G401 (cell line): ENCODE measurements at regions not wholly inside any gene's neighbourhood (a gene's known extent, or its start where the extent isn't known, plus 50 kb on each side); places are given as distances from the start of the nearest gene placed in this dataset.

Experiments used
- DNase-seq: peaks from one replicate; pipeline ENCODE4 v3.0.0-alpha.2; 2015; ENCODE audit warnings: low spot score
- in situ Hi-C: cut with HindIII; loops from 2 replicates; pipeline ENCODE4 v1.10.0; 2016; ENCODE audit warnings: low sequenced_read_pairs, mixed read lengths

DNA sequence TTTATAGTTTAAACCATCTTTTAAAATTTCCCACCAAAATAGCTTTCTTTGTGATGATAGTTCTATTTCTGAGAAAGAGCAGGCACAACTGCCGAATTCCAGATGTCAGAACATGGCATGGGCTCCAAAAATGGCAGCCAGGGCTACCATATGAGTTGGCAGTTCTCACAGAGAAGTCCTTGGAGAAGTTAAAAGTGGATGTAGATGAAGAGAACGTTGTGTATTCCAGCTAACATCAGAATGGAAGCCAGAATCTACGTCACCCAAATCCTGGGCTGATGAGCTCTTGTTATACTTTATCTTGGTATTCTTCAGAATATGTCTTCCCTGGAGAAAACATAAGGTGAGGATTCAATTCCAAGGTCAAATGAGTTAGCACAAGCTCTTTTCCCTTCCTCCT lies 66.9 kb upstream of the BASP1 start:
- in situ Hi-C loops, result no loop called here
- DNase-seq, result no peak

GRCh38 chr5:17151686-17152085 lies 65.7 kb upstream of the BASP1 start:
- in situ Hi-C loops, result no loop called here
- no peak for DNase-seq

GRCh38 chr5:17154211-17154996 lies 63.0 kb upstream of the BASP1 start:
- DNase-seq, result no peak
- in situ Hi-C loops, result no loop called here

DNA sequence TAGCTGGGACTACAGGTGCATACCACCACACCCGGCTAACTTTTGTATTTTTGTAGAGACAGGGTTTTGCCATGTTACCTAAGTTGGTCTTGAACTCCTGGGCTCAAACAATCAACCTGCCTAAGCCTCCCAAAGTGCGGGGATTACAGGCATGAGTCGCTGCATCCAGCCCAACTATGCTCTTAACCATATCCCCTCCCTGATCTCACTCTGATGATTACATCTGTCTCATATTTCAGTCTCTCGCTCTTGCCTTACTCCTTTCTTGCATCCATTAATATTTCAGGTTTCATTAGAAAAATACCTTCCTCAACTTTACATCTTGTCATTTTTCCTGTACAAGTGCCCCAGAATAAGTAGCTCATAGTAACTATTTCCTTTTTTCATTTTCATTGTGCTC lies 61.0 kb upstream of the BASP1 start:
- DNase-seq, result no peak
- in situ Hi-C loops, result no loop called here

DNA sequence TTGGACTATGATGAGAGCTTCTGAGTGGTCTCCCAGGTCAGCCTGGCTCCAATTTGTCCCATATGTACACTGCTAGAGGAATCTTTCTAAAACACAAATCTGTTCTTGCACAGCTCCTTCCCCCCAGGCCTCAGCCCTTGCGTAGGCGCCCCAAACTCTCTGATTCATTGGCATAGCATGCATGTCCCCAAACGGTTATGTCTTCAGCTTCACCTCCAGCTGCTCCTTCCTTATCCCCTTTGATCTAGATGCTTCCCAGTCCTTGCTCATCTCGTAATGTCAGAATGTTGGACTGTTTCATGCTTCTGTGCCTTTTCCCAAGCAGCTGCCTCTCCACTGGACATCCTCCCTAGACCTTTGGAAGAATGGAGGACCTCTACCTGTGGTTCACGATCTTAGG lies 60.1 kb upstream of the BASP1 start:
- in situ Hi-C loops, result no loop called here

GRCh38 chr5:17157916-17158529 lies 59.4 kb upstream of the BASP1 start:
- in situ Hi-C loops, result no loop called here
- DNase-seq, result no peak

More for the DNA sequence above, 60.1 kb upstream of the BASP1 start:
- DNase-seq, result no peak

- in situ Hi-C loops, result no loop called here
These were observed 56.7 kb upstream of the BASP1 start for GRCh38 chr5:17160756-17161040.

GRCh38 chr5:17161662-17162061 lies 55.8 kb upstream of the BASP1 start:
- no peak for DNase-seq
- in situ Hi-C loops, result no loop called here

More at GRCh38 chr5:17160756-17161040, 56.7 kb upstream of the BASP1 start:
- no peak for DNase-seq

DNA sequence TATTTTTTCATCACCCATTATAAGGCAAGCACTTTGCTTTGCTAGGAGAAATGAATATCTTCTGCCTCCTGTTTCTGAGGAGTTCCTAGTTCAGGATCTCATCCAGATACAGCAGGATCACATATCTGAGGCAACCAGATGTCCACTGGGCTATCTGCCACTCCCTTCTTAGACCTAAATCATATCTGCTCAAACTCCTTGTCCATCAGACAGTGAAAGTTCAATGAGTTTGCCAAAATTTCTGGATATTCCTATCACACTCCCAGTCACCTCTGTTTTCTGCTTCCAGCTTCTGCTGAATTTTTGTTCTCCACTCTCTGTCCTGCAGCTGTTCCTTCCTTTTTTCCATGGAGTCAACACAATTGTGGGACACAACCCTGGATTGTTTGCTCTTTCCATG lies 54.2 kb upstream of the BASP1 start:
- in situ Hi-C loops, result no loop called here
- no peak for DNase-seq

DNA sequence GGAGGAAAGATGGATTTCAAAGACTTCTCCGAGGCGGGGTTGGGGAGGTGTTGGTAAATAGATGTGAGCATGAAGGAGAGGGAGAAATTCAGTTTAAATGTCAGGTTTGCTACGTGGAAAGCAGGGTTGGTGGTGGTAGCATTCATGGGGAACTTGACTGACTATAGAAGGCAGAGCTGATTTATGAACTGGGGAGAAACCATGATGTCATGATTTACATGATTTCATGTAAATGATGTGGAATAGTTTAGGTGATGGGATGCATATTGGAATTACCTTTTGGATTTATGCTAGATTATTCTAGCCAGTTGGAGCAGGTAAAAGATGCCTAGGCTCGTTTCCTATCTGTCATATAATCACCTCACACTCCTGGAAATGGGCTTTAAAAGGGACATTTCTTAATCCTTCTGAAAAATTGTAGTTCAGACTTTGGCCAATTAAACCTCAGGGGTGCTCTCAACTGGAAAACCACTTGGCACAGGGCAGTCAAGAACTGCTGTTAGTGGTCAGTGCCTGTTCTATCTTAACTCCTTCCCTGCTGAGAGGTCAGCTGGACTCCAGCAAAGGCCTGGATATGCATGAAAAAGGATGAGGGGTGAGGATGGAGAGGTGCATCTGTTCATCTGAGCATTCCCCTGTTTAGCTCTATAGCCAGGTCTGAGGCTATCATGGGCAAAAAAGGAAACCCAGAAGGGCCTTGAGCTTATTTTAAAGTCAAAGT lies 50.1 kb upstream of the BASP1 start:
- in situ Hi-C loops, result no loop called here
- peak; percentile 70 for DNase-seq
